IMR-90 (cell line): ENCODE measurements at regions not wholly inside any gene's neighbourhood (a gene's known extent, or its start where the extent isn't known, plus 50 kb on each side); places are given as distances from the start of the nearest gene placed in this dataset.

Source experiments
- ATAC-seq: fragments of 200-7000 bp; cut with Tn5 transposase; 2 replicates; pipeline ENCODE4 v1.9.1; 2020; ENCODE audit warnings: low read depth, mild to moderate bottlenecking, moderate library complexity
- BruUV-seq: library from RNA; stranded (reverse); fragments of 400-500 nt; replicated peaks from 2 replicates; lab custom pipeline; 2021; lab: Mats Ljungman, UMichigan
- CTCF ChIA-PET: fragments of 300-600 bp; formaldehyde crosslinking; extraction: SDS; loops from one replicate; lab custom pipeline; 2021; ENCODE audit warnings: antibody characterized with exemption; lab: Yijun Ruan, JAX
- POLR2A ChIA-PET: fragments of 300-600 bp; sonication (Branson Sonifier 250); formaldehyde crosslinking; loops from one replicate; lab custom pipeline; 2022; ENCODE audit warnings: antibody characterized with exemption; ENCODE audit not compliant: unreplicated experiment; lab: Charles Lee
- DNase-seq: peaks from one replicate; pipeline ENCODE4 v3.0.0; 2013
- H2AFZ ChIP-seq: replicated peaks from 2 replicates; pipeline ENCODE3; 2013; ENCODE audit warnings: low read length, mild to moderate bottlenecking; ENCODE audit not compliant: poor library complexity
- H2AK5ac ChIP-seq: 2 replicates; pipeline ENCODE4 v1.6.1; 2013; ENCODE audit warnings: low read depth, low read length, inconsistent platforms
- H2AK9ac ChIP-seq: replicated peaks from 2 replicates; pipeline ENCODE3; 2013; ENCODE audit warnings: mild to moderate bottlenecking, low read depth, low read length, moderate library complexity; ENCODE audit not compliant: poor library complexity
- H2BK120ac ChIP-seq: 2 replicates; pipeline ENCODE4 v1.6.1; 2013; ENCODE audit warnings: low read depth, low read length, inconsistent platforms
- H2BK15ac ChIP-seq: 3 replicates; pipeline ENCODE4 v1.6.1; 2013; ENCODE audit warnings: low read depth, low read length, inconsistent platforms
- H2BK20ac ChIP-seq: 2 replicates; pipeline ENCODE4 v1.6.1; 2013; ENCODE audit warnings: low read depth, mild to moderate bottlenecking, inconsistent platforms, low read length, moderate library complexity
- H2BK5ac ChIP-seq: 2 replicates; pipeline ENCODE4 v1.6.1; 2013; ENCODE audit warnings: mild to moderate bottlenecking, low read depth, low read length, inconsistent platforms; ENCODE audit not compliant: poor library complexity, severe bottlenecking
- H3K14ac ChIP-seq: replicated peaks from 2 replicates; pipeline ENCODE4 v1.6.1; 2013; ENCODE audit warnings: low read depth, low read length, inconsistent platforms
- H3K18ac ChIP-seq: 2 replicates; pipeline ENCODE4 v1.6.1; 2013; ENCODE audit warnings: low read depth, low read length, control low read depth
- H3K23ac ChIP-seq: 2 replicates; pipeline ENCODE4 v1.6.1; 2013; ENCODE audit warnings: low read depth, low read length, inconsistent platforms
- H3K27ac ChIP-seq: 2 replicates; pipeline ENCODE4 v1.5.1; 2013; ENCODE audit warnings: mild to moderate bottlenecking, control low read depth, low read length; ENCODE audit not compliant: insufficient read depth
- H3K27me3 ChIP-seq: 2 replicates; pipeline ENCODE4 v1.6.1; 2013; ENCODE audit warnings: low read length; ENCODE audit not compliant: control insufficient read depth, insufficient read depth
- H3K36me3 ChIP-seq: 2 replicates; pipeline ENCODE4 v1.6.1; 2013; ENCODE audit warnings: low read length, mixed read lengths; ENCODE audit not compliant: control insufficient read depth, insufficient read depth
- H3K4ac ChIP-seq: 2 replicates; pipeline ENCODE4 v1.6.1; 2013; ENCODE audit warnings: low read depth, low read length, inconsistent platforms
- H3K4me1 ChIP-seq: 2 replicates; pipeline ENCODE4 v1.6.1; 2013; ENCODE audit warnings: low read length, mixed read lengths; ENCODE audit not compliant: control insufficient read depth, insufficient read depth
- H3K4me2 ChIP-seq: 2 replicates; pipeline ENCODE4 v1.6.1; 2013; ENCODE audit warnings: low read depth, mild to moderate bottlenecking, control low read depth, low read length, moderate library complexity
- H3K4me3 ChIP-seq: 2 replicates; pipeline ENCODE4 v1.5.1; 2013; ENCODE audit warnings: low read depth, mild to moderate bottlenecking, control low read depth, low read length, moderate library complexity; ENCODE audit not compliant: insufficient read depth
- H3K56ac ChIP-seq: 2 replicates; pipeline ENCODE4 v1.6.1; 2013; ENCODE audit warnings: low read length, inconsistent platforms; ENCODE audit not compliant: insufficient read depth; ENCODE audit errors: extremely low read depth
- H3K79me1 ChIP-seq, 2 experiments: 2 replicates each; pipeline ENCODE4 v1.6.1; 2013; ENCODE audit warnings: low read length in 2 of 2, inconsistent platforms in 1 of 2, low read depth in 1 of 2
- H3K9ac ChIP-seq: 2 replicates; pipeline ENCODE4 v1.6.1; 2013; ENCODE audit warnings: low read depth, low read length, control low read depth
- H3K9me1 ChIP-seq: 2 replicates; pipeline ENCODE4 v1.6.1; 2013; ENCODE audit warnings: low read length, inconsistent platforms; ENCODE audit not compliant: insufficient read depth
- H3K9me3 ChIP-seq: 2 replicates; pipeline ENCODE4 v1.6.1; 2013; ENCODE audit warnings: low read length; ENCODE audit not compliant: control insufficient read depth, insufficient read depth
- H4K20me1 ChIP-seq: 2 replicates; pipeline ENCODE4 v1.6.1; 2013; ENCODE audit warnings: low read length, inconsistent platforms; ENCODE audit not compliant: insufficient read depth
- H4K5ac ChIP-seq: 2 replicates; pipeline ENCODE4 v1.6.1; 2013; ENCODE audit warnings: mild to moderate bottlenecking, low read depth, low read length, control low read depth
- H4K8ac ChIP-seq, 2 experiments: 2 replicates each; pipeline ENCODE4 v1.6.1; 2013; ENCODE audit warnings: low read depth in 2 of 2, low read length in 2 of 2, control low read depth in 1 of 2, inconsistent platforms in 1 of 2
- H4K91ac ChIP-seq: 2 replicates; pipeline ENCODE4 v1.6.1; 2013; ENCODE audit warnings: low read depth, low read length, inconsistent platforms; ENCODE audit not compliant: insufficient read depth
- BHLHE40 ChIP-seq: fragments of 150-350 bp; IDR thresholded peaks from 2 replicates; pipeline ENCODE4 v1.6.1; 2016; ENCODE audit warnings: mild to moderate bottlenecking, low read depth, low read length
- CEBPB ChIP-seq: IDR thresholded peaks from 2 replicates; pipeline ENCODE4 v1.6.1; 2012; ENCODE audit warnings: low read depth, low read length, improper control_type of control experiment
- CHD1 ChIP-seq: IDR thresholded peaks from 2 replicates; pipeline ENCODE4 v1.6.1; 2012; ENCODE audit warnings: low read depth, low read length, improper control_type of control experiment
- CTCF ChIP-seq: conservative IDR thresholded peaks from 2 replicates; pipeline ENCODE4 v1.5.1; 2012; ENCODE audit warnings: mild to moderate bottlenecking, low read depth, low read length, improper control_type of control experiment
- ELK1 ChIP-seq: fragments of 150-350 bp; IDR thresholded peaks from 2 replicates; pipeline ENCODE4 v1.6.1; 2016; ENCODE audit warnings: low read depth, mild to moderate bottlenecking, low read length, moderate library complexity, borderline replicate concordance
- FOS ChIP-seq: fragments of 150-350 bp; IDR thresholded peaks from 2 replicates; pipeline ENCODE4 v1.6.1; 2016; ENCODE audit warnings: low read depth, low read length
- MAFK ChIP-seq: IDR thresholded peaks from 2 replicates; pipeline ENCODE4 v1.6.1; 2012; ENCODE audit warnings: low read depth, low read length, improper control_type of control experiment
- MAZ ChIP-seq: IDR thresholded peaks from 2 replicates; pipeline ENCODE4 v1.6.1; 2012; ENCODE audit warnings: low read depth, mild to moderate bottlenecking, low read length, improper control_type of control experiment, moderate library complexity, borderline replicate concordance
- MXI1 ChIP-seq: IDR thresholded peaks from 2 replicates; pipeline ENCODE4 v1.6.1; 2012; ENCODE audit warnings: low read depth, mild to moderate bottlenecking, low read length, moderate library complexity, borderline replicate concordance
- NFE2L2 ChIP-seq: fragments of 150-350 bp; IDR thresholded peaks from 2 replicates; pipeline ENCODE4 v1.6.1; 2016; ENCODE audit warnings: low read depth, mild to moderate bottlenecking, low read length
- POLR2A ChIP-seq: IDR thresholded peaks from 2 replicates; pipeline ENCODE4 v1.6.1; 2012; ENCODE audit warnings: mild to moderate bottlenecking, low read depth, low read length
- RAD21 ChIP-seq: IDR thresholded peaks from 2 replicates; pipeline ENCODE4 v1.6.1; 2012; ENCODE audit warnings: low read length, improper control_type of control experiment
- RCOR1 ChIP-seq: IDR thresholded peaks from 2 replicates; pipeline ENCODE4 v1.6.1; 2012; ENCODE audit warnings: mild to moderate bottlenecking, low read length, improper control_type of control experiment; ENCODE audit not compliant: insufficient replicate concordance
- RFX5 ChIP-seq: IDR thresholded peaks from 2 replicates; pipeline ENCODE4 v1.8.0; 2012; ENCODE audit warnings: low read depth, mild to moderate bottlenecking, low read length, moderate library complexity
- SMC3 ChIP-seq: fragments of 150-350 bp; IDR thresholded peaks from 2 replicates; pipeline ENCODE4 v1.6.1; 2016; ENCODE audit warnings: low read depth, mild to moderate bottlenecking, antibody characterized with exemption, low read length, moderate library complexity
- USF2 ChIP-seq: fragments of 150-350 bp; IDR thresholded peaks from 2 replicates; pipeline ENCODE4 v1.6.1; 2017; ENCODE audit warnings: mild to moderate bottlenecking, antibody characterized with exemption, low read length, low read depth
- WGBS, 2 experiments: methylation state at CpG; one replicate each; pipeline versions ENCODE4 v1.1.5 to v1.1.7; 2013; ENCODE audit warnings: missing lambda C conversion rate in 2 of 2; ENCODE audit not compliant: insufficient read length in 1 of 2; ENCODE audit errors: extremely low coverage in 2 of 2; 5-methylcytosine and 5-hydroxymethylcytosine counted together
- dilution Hi-C: fragments of 300-500 bp; cut with HindIII; formaldehyde crosslinking; loops from one replicate; pipeline ENCODE4 v1.14.3; 2018; ENCODE audit warnings: low sequenced_read_pairs; ENCODE audit not compliant: unreplicated experiment
- in situ Hi-C: fragments of 300-500 bp; cut with MboI; formaldehyde crosslinking; loops from 3 replicates; pipeline ENCODE4 v1.14.3; 2019; ENCODE audit warnings: low sequenced_read_pairs, inconsistent platforms, mixed read lengths
- intact Hi-C: fragments of 100-400 bp; cut with micrococcal nuclease; formaldehyde crosslinking; loops from 2 replicates; pipeline ENCODE4 v1.10.0; 2022

GRCh38 chr1:187568067-187568466, 739.3 kb downstream of the PLA2G4A start:
- Histone ChIP-seq H2BK120ac (no peak overlapping the region), H3K4me1 (no peaks in the 10 kb centered on the region), H4K91ac (no peak overlapping the region), H2AK9ac (no peak overlapping the region), H2AK5ac (no peak overlapping the region), H3K9me3 (no peaks in the 10 kb centered on the region), H3K36me3 (no peaks in the 10 kb centered on the region), H3K27me3 (no peaks in the 10 kb centered on the region), H2BK5ac (no peak overlapping the region), H3K9me1 (no peaks in the 10 kb centered on the region), H3K23ac (no peak overlapping the region), H3K14ac (no peak overlapping the region), H3K79me1 (no peaks in the 10 kb centered on the region), H4K8ac (no peak overlapping the region), H3K27ac (no peak overlapping the region), H2AFZ (no peak overlapping the region), H3K56ac (no peak overlapping the region), H3K4me3 (no peak overlapping the region), H3K9ac (no peak overlapping the region), H2BK20ac (no peak overlapping the region), H4K20me1 (no peaks in the 10 kb centered on the region), H3K4me2 (no peak overlapping the region), H3K18ac (no peak overlapping the region), H2BK15ac (no peak overlapping the region), H4K5ac (no peak overlapping the region), H3K4ac (no peak overlapping the region)
- CTCF ChIA-PET: no interaction called here
- TF ChIP-seq USF2: no peak
- no peak for TF ChIP-seq MAZ
- no peak for TF ChIP-seq SMC3
- TF ChIP-seq MXI1: no peak
- TF ChIP-seq POLR2A: no peak
- TF ChIP-seq CEBPB: no peak
- TF ChIP-seq NFE2L2: no peak
- TF ChIP-seq BHLHE40: no peak
- no peak for TF ChIP-seq ELK1
- TF ChIP-seq FOS: no peak
- no peak for TF ChIP-seq MAFK
- no peak for TF ChIP-seq CHD1
- TF ChIP-seq RAD21: no peak
- no peak for TF ChIP-seq RFX5
- TF ChIP-seq CTCF: no peak
- TF ChIP-seq RCOR1: no peak
- BruUV-seq: no TSS peak
- WGBS, 2 experiments: no CpG with 5 or more reads among the region's 2 CpGs
- intact Hi-C loops (no loop called here), dilution Hi-C loops (no loop called here), in situ Hi-C loops (no loop called here)
- DNase-seq (no peak), ATAC-seq (no peak)
- POLR2A ChIA-PET: no interaction called here
